Gastroesophageal sphincter (tissue), 3 donors: ENCODE measurements at regions not wholly inside any gene's neighbourhood (a gene's known extent, or its start where the extent isn't known, plus 50 kb on each side); places are given as distances from the start of the nearest gene placed in this dataset.

ENCODE experiments used
- CTCF ChIP-seq, 4 experiments: fragments of 200-600 bp in 2 of 4; fragments of 450-650 bp in 2 of 4; sonication (generic) in 1 of 4; IDR thresholded peaks; one replicate each; pipeline ENCODE4 v1.5.1; 2017 to 2019; ENCODE audit warnings: antibody characterized with exemption in 4 of 4, mild to moderate bottlenecking in 2 of 4, moderate library complexity in 2 of 4
- EP300 ChIP-seq: sonication (generic); formaldehyde crosslinking; IDR thresholded peaks from one replicate; pipeline ENCODE4 v1.6.1; 2017; ENCODE audit warnings: antibody characterized with exemption, mild to moderate bottlenecking
- POLR2A ChIP-seq, 2 donors: fragments of 450-650 bp; IDR thresholded peaks; one replicate each; pipeline ENCODE4 v1.6.1; 2017; ENCODE audit warnings: antibody characterized with exemption in 2 of 2, mild to moderate bottlenecking in 2 of 2, moderate library complexity in 1 of 2
- POLR2AphosphoS5 ChIP-seq: sonication (generic); formaldehyde crosslinking; IDR thresholded peaks from one replicate; pipeline ENCODE4 v1.6.1; 2017; ENCODE audit warnings: antibody characterized with exemption

GRCh38 chr3:103706671-103707070 lies 1271.9 kb downstream of the ZPLD1 start:
- no peak for TF ChIP-seq CTCF (IDR thresholded peaks at IDR 0.05)
- no peak for TF ChIP-seq POLR2A (IDR thresholded peaks at IDR 0.05)
- no peak for TF ChIP-seq POLR2AphosphoS5
- TF ChIP-seq EP300: no peak
